GM19372 (cell line): ENCODE measurements at regions not wholly inside any gene's neighbourhood (a gene's known extent, or its start where the extent isn't known, plus 50 kb on each side); places are given as distances from the start of the nearest gene placed in this dataset.
A peak's percentile ranks its signal among the peaks of the same experiment; 100 is the strongest.

Experiments used
- ATAC-seq: cut with Tn5 transposase; IDR thresholded peaks from one replicate; pipeline ENCODE4 v1.9.1; 2021; ENCODE audit warnings: mild to moderate bottlenecking, low read depth, moderate library complexity; ENCODE audit not compliant: unreplicated experiment

DNA sequence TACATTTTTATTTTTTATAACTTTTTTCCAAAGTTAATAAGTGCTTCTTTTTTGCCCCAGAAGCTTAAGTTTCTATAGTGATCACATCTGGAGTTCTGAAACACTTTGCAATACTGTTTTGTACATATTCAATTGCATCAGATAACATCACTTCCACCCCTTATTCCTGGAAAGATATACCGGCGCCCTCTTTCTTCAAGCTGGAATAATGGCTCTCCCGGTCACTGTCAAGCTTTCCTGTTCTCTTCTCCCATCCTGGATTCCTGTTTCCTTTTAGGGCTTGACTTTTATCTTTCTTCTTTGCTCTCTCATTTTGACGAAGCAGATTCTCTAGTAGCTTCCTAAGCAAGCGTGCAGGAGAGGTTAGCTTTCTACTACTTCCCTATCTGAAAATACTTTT lies 1866.8 kb downstream of the MRPL39 start:
- no peak for ATAC-seq

GRCh38 chr21:23732776-23733175 lies 1874.5 kb downstream of the MRPL39 start:
- ATAC-seq = no peak

DNA sequence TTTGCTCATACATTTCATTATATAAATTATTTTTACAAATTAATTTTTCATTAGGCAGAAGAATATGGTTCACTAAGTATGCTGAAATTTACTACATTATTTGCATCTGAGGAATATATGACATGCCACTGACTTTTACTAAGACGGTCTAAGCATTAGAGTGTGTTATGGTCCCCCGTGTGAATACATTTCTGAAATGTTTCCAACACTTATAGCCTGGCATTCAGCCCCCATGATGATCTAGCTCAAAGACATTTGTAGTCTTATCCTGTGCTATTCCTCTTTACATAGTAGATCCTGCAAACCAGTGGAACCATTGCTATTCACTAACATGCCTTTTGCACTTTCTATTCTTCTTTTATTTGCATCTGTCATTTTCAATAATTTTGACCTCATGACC lies 1878.0 kb downstream of the MRPL39 start:
- no peak for ATAC-seq

DNA sequence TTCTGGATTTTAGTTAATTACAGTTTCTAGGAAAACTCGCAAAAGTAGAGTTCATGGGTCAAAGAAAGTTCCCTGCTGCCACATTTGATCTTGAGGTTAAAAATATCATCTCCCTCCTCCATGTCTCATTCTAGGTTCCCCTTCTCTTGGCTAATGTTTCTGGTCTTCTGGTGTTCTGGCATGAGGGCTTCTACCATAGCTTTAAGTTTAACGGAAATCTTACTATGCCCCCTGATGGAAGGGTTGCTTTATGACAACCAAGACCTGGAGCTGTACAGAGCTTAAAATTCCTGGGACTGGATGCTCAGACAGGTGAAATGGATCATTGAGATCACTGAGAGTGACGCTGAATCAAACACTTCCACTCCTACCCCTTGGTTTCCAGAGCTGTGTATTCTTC lies 1881.7 kb downstream of the MRPL39 start:
- ATAC-seq = no peak

- no peak for ATAC-seq
Observed at GRCh38 chr21:23718446-23719285, 1888.6 kb downstream of the MRPL39 start.

DNA sequence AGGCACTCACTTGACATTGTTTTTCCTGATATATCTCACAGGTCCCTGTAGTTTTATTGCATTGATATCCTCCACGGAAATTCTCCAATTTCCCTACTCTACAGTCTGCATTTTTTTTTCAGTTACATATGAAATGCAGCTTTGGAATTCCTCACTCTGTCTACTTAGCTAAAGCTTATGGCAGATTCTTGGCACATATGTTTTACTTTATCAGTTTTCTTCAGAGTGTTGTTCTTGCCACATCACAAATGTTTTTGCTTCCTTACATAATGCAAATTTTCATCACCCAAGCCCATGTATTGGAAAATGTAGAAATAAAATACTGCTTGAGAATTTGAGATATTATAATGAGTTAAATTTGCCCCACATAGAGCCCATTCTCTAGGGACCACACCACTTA lies 1895.1 kb downstream of the MRPL39 start:
- no peak for ATAC-seq

DNA sequence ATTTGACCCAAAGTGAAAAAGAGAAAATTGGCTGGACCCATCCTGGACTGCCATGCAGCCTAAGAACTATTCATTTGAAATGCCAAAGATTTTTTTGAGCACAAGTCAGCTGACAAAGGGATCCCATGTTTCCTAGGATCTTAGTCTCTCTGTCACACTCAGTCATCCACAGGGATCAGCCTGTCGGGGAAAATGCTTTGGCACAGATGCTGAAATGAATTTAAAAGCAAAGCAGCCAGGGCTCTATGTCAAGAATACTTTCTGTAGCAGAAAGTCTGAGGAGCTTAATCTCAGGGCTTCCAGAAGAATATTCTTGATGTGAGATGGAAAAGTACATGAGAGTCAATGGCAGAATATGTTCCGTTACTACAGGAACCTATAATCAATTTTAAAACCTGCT lies 1900.8 kb downstream of the MRPL39 start:
- no peak for ATAC-seq

DNA sequence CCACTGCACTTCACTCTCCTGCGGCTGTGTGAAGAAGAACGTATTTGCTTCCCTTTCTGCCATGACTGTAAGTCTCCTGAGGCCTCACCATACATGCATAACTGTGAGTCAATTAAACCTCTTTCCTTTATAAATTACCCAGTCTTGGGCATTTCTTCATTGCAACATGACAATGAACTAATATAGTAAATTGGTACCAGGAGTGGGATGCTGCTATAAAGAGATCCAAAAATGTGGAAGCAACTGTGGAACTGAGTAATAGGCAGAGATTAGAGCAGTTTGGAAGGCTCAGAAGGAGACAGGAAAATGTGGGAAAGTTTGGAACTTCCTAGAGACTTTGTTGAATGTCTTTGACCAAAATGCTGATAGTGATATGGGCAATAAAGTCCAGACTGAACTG lies 1907.9 kb downstream of the MRPL39 start:
- ATAC-seq = no peak

DNA sequence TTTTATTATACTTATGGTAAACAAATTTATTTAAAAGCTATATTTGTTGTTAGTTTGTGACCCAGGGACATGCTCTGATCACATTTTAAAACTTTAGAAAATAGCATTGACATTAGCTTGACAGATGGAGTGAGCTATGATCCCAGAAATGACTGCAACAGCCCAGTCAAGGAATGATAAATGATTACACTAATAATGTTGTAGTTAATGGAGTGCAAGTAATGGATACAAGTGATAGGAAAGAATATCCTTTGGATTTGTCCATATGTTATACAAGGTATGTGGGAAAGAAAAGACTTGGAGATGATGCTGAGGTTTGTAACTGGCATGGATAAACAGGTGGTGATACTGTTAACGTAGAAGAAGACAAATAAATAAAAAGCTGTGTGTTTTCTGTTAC lies 1908.7 kb downstream of the MRPL39 start:
- ATAC-seq = no peak

DNA sequence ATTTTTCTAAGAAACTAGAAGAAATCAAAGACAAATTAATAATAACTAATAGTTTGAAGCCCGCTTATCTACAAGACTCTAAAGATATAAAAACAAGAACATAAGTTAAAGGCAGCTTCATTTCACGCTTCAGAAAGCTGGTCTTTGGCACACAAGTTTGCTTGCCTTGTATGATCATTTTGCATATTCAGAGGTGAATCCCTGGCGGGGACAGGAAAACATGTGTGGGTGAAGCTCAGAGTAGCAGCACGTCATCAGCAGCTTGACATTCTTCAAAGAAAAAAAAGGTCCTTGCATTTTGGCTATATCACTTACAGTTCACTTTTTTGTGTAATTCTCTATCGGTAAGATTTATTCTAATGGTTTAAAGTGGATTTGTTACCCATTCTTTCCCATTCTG lies 1911.8 kb downstream of the MRPL39 start:
- ATAC-seq = peak; percentile 57

DNA sequence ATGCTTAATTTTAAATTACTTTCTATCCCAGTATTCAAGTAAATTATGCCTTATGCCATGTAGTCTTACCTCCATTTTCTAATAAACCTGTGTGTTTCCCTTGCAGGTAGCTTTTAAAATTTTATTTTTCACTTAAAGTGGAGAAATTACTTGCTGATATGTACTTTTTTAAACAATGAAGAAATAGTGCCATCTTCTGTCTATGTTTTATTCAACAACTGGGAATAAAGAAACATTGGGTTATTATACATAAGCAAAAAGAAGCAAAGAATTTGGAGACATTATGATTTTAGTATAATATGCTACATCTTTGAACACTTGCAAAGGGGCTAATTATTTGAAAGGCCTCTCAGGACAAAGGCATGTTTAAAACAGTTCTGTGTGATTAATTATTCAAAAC lies 1912.9 kb downstream of the MRPL39 start:
- no peak for ATAC-seq

DNA sequence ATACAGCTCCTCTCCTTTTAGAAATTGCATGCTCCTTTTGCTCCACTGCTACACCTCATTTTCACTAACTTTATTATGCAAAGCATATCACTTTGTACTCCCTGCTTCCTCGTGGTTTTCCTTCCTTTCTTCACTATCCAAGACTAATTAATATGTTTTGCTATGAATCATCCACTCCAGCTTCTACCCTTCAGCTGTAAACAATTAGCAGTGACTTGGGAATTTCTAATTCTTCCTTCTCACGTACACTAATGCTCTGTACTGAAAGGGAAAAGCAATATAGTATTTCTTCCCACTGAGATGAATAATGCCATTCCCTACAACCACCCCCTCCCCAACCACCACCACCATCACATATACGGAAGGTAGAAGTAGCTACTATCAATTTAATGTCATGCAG lies 1917.0 kb downstream of the MRPL39 start:
- ATAC-seq = no peak

DNA sequence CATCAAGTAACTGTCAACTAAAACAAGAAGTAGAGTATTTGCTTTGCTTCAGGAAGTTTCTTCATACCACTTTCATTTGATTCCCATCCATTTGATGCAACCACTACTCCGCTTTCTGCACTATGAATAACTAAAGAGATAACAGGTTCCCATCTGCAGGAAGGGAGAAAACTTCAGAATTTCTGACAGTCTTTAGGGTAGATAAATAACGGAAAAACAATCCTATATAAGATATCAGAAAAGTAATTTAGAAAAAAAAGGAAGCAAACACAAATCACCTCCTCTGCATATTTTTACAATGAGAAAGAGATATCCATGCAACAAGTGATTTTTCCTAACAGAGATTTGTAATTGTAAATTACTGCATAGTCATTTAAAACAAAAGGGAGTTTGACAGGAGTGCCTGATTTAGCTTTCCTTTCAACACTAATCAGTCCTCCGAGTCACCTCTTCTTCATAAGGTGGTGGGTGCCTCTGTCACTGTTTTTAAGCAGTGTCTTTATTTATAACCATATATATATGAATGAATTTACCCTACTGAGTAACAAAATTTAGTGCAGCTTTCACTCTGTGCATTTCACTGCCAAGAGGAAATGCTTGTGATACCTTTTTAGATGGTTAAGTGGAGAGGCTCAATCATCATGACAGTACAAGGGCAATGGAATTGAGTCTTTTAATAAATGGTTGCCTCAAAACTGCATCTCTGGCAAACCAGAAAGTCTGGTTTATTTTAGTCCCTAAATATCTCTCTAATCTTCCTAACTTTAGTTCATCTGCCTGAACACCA lies 1920.4 kb downstream of the MRPL39 start:
- no peak for ATAC-seq

- ATAC-seq = no peak
Observed at GRCh38 chr21:23684431-23684830, 1922.8 kb downstream of the MRPL39 start.

DNA sequence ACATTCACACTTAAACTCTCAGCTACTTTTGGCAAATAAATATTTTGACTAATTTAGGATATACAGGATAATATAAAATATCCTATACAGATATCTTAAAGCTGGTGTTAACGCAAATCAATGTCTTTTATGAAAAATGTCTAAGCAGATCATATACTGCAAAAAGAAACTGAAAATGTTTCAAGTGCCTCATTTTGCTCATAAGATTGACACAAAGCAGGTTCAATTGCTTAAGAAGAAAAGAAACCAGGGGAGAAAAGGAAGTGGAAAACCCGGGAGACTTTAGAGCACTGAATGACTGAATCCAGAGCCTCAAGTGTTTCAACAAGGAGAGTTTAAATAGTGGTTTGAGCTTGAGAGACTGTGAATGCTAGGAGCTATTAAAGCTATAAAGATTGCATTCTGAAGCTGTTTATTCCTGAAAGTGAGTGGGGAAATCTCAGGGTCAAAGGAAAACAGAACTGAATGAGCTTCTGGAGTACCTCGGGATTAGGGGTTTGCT lies 1943.0 kb downstream of the MRPL39 start:
- ATAC-seq = no peak

DNA sequence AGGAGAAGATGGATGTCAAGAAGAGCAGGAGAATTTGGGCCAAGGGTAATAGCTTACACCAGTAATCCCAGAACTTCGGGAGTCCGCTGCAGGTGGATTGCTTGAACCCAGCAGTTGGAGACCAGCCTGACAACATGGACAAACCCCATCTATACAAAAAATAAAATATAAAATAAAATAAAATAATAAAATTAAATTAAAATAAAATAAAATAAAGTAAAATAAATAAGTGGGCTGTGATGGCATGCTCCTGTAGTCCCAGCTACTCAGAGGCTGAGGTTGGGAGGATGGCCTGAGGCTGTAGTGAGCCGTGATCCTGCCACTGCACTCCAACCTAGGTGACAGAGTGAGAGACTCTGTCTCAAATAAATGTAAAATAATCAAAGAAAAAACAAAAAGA lies 1946.7 kb downstream of the MRPL39 start:
- no peak for ATAC-seq

GRCh38 chr21:23644768-23645167 lies 1962.5 kb downstream of the MRPL39 start:
- no peak for ATAC-seq

DNA sequence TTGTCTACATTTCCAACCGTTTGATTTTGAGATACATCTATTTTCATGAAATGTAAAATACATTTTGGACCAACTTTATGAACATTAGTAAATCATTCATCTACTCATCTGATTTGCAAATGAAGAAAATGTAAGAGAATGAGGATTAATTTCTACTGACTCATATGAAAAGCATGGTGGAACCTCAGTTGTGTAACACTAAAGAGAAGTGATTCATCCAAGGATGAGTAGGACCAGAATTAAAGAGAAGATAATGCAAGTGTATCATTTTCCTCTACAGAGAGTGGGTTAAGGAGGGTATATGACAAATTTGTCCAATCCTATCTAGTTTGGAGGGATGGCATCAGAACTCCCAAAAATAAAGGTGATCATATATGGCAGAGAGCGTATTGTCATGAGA lies 1967.6 kb downstream of the MRPL39 start:
- no peak for ATAC-seq

DNA sequence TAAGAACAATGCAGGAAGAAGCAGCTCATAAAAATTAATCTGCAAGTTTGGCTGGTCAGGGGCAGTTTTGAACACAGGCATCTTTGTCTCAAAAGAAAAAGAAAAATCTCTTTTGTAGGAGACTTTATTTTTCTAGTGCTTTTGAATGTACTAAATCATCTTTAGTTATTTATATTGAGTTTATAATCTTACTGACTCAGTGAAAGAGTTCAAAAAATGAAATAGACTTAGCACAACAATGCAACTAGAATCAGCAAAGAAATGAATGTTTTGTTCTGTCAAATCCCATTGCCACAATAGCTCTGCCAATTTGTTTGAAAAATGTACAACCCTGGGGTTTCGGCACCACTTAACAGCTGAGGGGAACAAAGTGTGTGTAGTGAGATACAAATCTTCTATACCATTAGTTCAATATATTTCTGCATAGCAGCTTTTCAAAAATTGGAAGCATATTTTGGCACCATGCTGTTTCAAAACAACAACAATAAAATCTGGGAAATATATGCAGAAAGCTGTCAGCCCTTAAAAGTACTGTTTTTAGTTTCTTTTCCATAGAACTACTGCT lies 1969.1 kb downstream of the MRPL39 start:
- ATAC-seq = no peak

DNA sequence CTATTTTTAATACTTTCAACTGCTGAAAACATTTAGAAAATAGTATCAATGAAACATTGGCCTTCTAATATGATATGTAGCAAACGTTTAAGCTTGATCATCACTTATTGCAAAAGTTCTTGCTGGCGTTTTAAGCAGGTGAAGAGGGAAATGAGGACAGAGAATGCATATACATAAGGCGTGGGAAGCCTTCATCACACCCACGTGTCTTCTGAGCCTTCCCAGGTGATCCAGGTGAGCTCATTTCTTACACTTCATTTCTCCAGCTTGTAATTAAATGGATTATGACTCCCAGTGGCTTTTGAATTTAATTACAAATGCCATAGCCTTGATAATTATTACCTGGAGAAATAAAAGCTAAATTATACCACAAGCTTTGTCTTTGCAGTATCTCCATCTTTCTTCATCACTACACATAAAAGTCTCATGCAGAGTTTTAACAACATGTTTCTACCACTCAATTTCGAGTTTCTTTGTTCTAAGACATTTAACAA lies 1973.8 kb downstream of the MRPL39 start:
- ATAC-seq = no peak

- ATAC-seq = no peak
Observed at GRCh38 chr21:23624281-23624680, 1983.0 kb downstream of the MRPL39 start.
